Cardiac septum (tissue), 1 donor: ENCODE measurements at regions not wholly inside any gene's neighbourhood (a gene's known extent, or its start where the extent isn't known, plus 50 kb on each side); places are given as distances from the start of the nearest gene placed in this dataset.
"Not testable (repeated sequence)": the region's sequence is repeated elsewhere in the genome, so short reads cannot be mapped to it uniquely, and the experiment has no call there.

ENCODE experiments used
- DNase-seq: peaks from one replicate; pipeline ENCODE4 v3.0.0-alpha.2; 2020; ENCODE audit warnings: low spot score
- intact Hi-C: fragments of 100-400 bp; cut with DNase I; formaldehyde crosslinking; loops from one replicate; pipeline ENCODE4 v1.14.0; 2022
- donor health status: DM: no; HTN: no; CAD: no.

DNA sequence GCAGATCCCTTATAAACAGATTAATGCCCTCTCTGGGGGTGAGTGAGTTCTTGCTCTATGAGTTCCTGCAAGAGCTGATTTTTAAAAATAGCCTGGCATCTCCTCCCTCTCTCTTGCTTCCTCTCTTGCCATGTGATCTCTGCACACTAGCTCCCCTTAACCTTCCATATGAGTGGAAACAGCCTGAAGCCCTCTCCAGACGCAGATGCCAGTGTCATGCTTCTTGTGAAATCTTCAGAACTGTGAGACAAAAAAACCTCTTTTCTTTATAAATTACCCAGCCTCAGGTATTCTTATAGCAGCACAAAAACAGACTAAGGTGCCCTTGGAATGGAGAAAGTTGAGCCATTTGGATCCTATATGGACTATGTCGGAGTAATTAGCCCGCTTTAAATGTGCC is 559.7 kb upstream of the CYLC2 start:
- DNase-seq = no peak
- intact Hi-C loops = no loop called here

DNA sequence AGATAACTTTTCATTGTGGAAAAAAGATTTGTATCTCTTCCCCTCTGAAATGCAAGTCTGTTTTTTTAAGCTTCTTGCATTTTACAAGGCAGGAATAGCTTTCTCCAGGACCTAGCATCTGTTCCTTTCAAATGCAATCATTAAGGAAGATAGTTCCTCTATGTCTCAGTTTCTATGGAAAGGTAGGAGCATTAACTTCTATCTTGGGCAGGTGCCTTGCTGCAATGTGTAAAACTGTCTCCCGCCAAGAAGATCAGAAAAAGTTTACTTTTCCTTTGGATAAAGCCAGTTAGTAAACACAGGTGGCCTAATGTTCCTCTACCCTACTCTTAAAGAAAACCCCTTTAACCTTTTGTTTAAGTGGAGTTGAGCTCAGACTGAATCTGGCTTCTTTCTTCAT is 560.6 kb upstream of the CYLC2 start:
- intact Hi-C loops = no loop called here
- DNase-seq = no peak

DNA sequence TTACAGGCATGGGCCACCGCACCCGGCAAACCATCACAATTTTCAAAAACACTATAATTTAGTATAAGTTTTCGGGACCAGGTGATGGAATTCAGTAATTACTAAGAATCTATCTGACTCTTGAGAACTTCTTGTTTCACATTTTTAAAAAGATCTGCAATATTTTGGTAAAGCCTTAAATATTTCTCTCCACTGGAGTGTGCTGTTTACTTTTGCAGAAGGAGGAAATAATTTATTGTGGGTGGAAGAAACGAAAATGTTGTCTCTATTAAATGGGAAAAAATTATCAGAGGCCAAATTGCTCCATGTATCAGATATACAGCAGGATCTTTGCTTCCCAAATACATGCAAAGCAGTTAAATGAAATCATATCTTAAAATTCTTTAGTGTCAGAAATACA is 566.8 kb upstream of the CYLC2 start:
- intact Hi-C loops = no loop called here
- no peak for DNase-seq

DNA sequence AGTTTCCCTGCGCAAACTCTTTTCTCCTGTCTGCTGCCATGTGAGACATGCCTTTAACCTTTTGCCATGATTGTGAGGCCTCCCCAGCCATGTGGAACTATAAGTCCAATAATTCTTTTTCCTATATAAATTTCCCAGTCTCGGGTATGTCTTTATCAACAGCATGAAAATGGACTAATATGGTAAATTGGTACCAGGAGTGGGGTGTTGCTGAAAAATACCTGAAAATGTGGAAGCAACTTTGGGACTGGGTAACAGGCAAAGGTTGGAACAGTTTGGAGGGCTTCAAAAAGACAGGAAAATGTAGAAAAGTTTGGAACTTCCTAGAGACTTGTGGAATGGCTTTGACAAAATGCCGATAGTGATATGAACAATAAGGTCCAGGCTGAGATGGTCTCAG is 578.9 kb upstream of the CYLC2 start:
- DNase-seq, intact Hi-C loops: not testable (repeated sequence)

DNA sequence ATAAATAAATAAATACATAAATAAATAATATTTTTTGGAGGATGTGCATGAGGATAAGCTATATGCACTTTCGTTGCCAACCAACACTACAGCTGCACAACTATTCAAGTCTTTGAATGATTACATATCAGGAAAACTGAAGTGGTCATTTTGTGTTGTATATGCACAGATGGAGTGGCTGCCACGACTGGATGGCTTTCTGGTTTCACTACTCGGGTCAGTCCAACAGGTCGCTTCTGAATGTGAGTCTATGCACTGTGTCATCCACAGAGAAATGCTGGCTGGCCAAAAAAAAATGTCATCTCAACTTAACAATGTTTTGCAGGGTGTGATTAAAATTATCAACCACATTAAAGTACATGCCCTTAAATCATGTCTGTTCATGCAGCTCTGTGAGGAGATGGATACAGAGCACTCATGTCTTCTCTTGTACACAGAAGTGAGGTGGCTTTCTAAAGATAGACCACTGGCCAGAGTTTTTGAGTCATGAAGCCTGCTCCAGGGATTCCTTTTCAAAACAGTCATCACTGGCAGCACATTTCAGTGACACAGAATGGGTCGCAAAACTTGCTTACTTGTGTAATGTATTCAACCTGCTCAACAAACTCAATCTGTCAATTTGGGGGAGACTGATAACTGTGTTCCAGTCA is 589.8 kb upstream of the CYLC2 start:
- intact Hi-C loops = loop anchor here (10.0 kb wide), 1 partner anchor 449 kb away; no protein-coding TSS in a partner anchor
- DNase-seq = no peak

DNA sequence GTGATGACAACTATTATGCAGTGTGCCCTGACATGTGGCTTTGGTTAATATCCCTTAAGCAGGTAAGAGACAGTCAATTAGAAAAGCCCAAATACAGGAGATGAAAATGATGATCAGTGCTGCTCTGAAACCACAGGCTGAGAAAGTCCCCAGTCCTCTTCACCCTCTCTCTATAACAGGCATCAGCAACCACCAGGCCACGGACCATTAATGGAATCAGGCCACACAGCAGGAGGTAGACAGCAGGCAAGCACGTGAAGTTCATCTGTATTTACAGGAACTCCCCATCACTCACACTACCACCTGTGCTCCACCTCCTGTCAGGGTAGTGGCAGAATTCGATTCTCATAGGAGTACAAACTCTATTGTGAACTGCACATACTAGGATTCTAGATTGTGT is 591.6 kb upstream of the CYLC2 start:
- intact Hi-C loops = loop anchor here (10.0 kb wide), 1 partner anchor 451 kb away; no protein-coding TSS in a partner anchor
- DNase-seq = no peak

DNA sequence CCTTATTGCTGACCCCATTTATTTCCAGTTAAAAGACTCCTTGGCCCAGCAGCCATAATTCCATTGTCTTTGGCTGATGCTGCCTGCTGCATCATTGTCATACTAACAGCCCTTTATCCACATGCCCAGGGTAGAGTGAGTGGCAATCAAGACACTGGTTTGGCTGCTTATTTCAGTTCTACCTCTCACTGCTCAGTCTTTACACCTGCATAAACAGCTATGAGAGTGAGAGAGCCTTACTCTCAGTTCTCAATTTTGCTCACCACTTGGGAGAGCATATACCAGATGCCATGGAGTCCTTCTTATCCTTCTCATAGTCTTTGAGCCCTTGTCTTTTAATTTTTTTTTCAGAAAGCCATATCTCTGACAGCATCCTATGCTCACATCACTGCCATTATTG is 596.9 kb upstream of the CYLC2 start:
- no peak for DNase-seq
- intact Hi-C loops = no loop called here

DNA sequence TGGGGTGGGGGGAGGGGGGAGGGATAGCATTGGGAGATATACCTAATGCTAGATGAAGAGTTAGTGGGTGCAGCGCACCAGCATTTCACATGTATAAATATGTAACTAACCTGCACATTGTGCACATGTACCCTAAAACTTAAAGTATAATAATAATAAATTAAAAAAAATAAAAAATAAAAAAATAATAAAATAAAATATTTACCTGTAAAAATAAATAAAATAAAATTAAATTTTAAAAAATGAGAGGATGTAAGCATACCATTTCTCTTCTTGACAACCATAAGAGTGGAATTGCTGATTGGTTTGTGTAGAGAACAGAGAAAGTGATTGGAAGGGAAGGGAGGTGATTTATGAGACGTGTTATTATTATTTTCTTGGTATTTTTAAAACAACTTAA is 609.5 kb upstream of the CYLC2 start:
- DNase-seq, intact Hi-C loops: not testable (repeated sequence)

DNA sequence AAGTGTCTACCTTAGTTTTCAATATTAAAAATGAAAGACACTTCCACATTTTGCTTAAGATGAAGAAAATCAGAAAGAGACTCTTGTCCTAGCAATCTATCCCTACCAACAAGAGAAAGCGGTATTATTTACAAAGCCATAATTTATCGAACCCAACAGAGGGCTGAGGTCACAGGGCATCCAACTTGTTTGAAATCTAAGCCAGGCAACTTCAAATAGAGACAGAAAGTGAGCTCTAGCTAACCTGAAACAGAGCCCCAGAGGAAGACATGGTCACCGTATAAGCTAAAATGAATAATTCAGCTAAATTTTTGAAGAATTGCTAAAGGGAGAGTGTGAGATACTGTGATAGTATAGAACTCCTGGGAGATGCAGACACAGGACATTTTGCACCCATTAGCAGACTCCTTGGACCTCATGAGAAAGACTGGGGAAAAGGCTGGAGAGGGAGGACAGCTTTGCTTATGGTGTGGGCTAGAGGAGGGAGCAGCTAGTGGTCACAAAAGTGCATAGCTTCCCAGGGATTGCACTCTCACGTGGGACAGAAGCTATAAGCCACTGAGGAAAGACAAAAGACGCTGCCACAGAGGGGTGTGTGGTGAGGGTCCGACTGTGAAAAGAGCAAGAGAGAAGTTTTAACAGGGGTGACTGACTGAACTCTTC is 624.2 kb upstream of the GRIN3A start:
- intact Hi-C loops = no loop called here
- DNase-seq = no peak

DNA sequence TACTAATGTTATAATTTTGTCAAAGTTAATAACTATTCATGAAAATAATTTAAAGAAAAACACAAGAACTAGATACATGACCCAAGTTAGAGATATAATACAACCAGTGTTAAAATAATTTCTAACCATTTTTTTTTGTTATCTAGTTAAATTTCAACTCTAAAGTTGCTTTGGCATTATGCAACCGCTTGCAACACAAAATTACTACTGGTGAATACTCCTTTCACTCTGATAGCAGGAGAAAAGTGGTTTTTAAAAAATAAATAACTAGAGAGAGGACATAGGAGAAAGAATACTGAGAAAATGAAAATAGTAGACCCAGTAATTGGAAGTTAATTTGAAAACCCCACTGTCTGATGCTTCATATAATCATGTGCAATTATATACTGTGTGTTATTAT is 622.4 kb upstream of the GRIN3A start:
- intact Hi-C loops = no loop called here
- DNase-seq = no peak

DNA sequence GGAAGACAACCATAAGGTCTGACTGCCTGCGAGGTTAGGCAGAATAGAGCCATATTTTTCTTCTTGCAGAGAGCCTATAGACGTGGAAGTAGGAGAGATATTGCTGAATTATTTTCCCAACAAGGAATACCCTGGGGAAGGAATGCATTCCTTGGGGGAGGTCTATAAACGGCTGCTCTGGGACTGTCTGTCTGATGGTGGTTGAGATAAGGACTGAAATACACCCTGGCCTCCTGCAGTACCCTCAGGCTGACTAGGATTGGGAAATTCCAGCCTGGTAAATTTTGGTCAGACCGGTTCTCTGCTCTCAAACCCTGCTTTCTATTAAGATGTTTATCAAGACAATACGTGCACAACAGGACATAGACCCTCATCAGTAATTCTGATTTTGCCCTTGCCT is 617.5 kb upstream of the GRIN3A start:
- intact Hi-C loops = no loop called here
- no peak for DNase-seq

DNA sequence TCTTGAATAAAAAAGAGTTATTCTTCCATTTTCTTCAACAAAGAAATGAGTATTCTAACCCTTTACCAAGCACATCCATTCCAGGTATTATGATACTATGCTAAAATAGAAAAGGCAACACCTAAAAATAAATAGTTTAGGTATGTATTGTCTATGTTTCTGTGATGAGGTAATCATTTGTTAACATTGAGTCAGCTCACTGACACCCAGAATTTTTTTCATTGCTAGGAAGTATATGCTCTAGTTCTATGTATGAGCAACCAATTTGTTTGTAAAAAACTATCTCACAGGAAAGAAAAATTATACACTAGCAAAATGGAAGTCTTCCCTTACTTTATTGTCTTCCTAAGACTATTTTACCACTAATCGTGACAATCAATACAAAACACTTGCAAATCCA is 615.6 kb upstream of the GRIN3A start:
- intact Hi-C loops = no loop called here
- DNase-seq = no peak

DNA sequence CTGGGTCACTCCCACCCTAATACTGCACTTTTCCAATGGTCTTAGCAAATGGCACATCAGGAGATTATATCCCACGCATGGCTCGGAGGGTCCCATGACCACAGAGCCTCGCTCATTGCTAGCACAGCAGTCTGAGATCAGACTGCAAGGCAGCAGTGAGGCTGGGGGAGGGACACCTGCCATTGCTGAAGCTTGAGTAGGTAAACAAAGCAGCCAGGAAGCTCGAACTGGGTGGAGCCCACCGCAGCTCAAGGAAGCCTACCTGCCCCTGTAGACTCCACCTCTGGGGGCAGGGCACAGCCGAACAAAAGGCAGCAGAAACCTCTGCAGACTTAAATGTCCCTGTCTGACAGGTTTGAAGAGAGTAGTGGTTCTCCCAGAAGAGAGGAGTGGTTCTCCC is 599.0 kb upstream of the GRIN3A start:
- DNase-seq = not testable (repeated sequence)

DNA sequence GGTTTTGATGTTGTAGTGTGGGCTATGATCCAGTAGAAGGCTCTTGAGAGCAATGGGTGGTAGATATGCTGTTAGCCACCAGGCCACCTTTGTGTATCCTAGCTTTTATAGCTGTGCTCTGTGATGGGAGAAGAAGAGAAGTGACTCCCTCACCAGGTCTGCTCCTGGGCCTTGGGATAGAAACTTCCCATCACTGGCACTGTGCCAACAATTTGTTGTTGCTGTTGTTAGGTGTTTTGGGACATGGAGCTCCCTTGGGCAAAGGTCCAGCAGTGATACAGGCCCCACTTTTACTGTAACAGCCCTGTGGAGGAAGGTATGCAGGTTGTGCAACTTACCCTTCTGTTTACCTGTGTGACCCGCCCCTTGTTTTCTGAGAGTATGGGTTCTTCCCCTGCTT is 570.9 kb upstream of the GRIN3A start:
- no peak for DNase-seq
- intact Hi-C loops = no loop called here

More for the DNA sequence above, 599.0 kb upstream of the GRIN3A start:
- intact Hi-C loops = not testable (repeated sequence)

DNA sequence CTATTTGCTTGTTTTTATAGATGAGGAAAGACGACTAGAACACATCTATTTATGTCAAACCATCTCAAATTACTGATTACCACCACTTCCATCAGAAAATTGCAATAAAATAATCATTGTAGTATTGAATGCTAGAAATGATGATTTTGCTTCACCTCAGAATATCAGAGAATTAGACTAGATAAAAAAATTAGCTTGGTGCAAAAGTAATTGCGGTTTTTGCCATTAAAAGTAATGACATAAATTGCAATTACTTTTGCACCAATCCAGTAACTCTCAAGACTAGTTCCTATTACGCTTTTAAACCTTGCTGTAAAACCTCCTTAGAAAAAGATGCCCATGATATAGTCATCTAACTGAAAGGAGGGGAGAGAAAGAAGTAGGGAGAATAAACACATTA is 556.7 kb upstream of the GRIN3A start:
- DNase-seq = no peak
- intact Hi-C loops = no loop called here

DNA sequence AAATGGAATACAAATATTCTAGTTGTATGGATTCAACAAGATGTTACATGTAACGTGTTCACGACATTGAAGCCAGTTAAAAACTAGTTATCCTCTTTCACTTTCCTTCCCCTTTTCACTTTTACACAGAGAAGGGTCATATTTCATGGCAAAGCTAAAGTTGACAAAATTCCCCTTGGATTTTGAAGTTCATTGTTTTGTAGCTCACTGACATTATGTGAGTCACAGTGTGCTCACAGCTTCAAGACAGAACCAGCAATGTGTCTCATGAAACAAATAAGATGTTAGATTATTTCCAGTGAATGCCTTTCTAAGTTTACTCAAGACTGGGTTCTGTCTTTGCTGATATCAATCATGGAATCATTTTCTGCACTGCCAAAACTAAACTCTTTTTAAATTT is 535.5 kb upstream of the GRIN3A start:
- intact Hi-C loops = no loop called here

DNA sequence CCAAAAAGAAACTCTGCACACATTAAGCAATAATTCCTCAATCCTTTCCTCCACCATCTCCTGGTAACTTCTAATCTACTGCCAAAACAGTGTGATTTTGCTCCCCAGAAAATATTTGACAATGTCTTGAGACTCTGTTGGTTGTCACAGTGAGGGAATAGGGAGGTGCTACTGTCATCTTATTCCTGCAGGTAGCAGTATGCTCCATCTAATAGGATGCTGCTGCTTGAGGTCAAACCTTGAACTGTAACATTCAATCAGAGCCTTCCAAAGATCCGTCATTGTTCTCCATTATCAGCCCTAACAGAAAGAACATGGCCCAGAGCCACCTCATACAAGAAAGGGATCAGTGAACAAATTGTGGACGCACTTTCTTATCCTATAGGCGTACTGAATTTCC is 514.7 kb upstream of the GRIN3A start:
- DNase-seq = no peak
- intact Hi-C loops = no loop called here

More for the DNA sequence above, 535.5 kb upstream of the GRIN3A start:
- no peak for DNase-seq

DNA sequence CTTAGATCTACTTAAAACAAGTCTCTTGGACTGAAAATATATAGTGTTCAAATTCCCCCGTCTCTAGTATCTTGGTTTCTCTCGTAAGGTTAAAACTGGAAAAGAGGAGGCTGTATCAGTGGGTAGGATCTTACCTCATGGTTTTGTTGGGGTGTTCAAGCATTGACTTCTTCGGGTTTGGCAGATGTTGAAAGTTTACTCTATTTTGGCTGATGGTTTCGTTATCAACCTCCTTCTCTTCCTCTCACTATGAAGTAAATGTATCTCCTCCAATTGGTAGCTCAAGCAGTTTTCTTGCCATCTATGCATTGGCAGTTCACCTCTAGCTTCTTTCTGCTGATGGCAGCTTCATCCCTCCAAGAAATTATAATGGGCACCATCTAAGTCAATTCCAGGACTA is 506.5 kb upstream of the GRIN3A start:
- intact Hi-C loops = no loop called here
- DNase-seq = no peak

DNA sequence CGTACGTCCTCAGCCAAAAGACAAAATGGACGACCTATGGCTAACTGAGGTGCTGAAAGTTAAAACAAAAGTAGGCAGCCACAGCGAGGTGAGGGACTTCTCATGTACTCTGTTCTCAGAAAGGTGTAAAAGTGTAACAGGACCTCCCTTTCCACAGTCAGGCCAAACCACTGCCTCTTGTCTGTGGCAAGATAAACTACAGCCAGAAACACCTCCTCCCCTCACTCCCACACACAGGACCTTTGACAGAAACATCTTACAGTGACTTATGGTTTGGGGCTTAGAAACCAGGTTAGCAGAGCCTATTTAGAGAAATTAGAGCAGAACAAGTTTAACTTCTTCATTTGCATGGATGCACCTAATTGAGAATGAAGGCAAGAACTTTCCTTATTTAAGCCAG is 499.1 kb upstream of the GRIN3A start:
- no peak for DNase-seq
- intact Hi-C loops = no loop called here

DNA sequence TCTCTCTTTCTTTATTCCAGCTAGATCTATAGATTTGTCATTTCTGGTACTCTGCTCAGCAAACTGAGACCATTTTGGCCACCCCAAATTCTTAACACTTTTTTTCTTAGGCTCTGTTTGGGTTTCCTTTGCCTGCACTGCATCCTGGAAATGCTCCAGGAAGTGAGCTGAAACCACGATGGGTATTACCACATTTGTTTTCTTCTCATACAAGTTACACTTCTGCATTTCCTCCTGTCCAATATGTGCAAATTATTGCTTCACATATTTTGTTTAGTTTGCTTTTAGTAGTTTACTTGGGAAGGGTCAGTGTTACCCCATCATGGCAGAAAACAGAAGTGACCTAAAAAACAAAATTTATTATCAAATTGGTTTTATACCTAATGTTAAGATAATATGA is 498.6 kb upstream of the GRIN3A start:
- intact Hi-C loops = no loop called here
- DNase-seq = no peak

DNA sequence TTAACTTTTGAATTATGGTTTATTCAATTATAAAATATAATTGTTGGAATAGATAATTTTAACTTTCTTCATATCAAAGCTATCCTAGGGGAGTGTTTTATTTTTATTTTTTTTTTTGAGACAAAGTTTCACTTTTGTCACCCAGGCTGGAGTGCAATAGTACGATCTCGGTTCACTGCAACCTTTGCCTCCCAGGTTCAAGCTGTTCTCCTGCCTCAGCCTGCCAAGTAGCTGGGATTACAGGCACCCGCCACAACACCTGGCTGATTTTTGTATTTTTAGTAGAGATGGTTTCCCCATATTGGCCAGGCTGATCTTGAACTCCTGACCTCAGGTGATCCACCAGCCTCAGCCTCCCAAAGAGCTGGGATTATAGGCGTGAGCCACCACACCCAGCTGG is 489.0 kb upstream of the GRIN3A start:
- intact Hi-C loops, DNase-seq: not testable (repeated sequence)
